Stimulated activated CD8-positive, alpha-beta memory T cell treated with anti-CD3 and anti-CD28 coated beads, Interleukin-7, amount 100 ng/mL, for 24 hours (primary cell): ENCODE measurements at regions not wholly inside any gene's neighbourhood (a gene's known extent, or its start where the extent isn't known, plus 50 kb on each side); places are given as distances from the start of the nearest gene placed in this dataset.

Experiments used
- DNase-seq: peaks from one replicate; pipeline ENCODE4 v3.0.0-alpha.2; 2020; ENCODE audit warnings: low read depth

DNA sequence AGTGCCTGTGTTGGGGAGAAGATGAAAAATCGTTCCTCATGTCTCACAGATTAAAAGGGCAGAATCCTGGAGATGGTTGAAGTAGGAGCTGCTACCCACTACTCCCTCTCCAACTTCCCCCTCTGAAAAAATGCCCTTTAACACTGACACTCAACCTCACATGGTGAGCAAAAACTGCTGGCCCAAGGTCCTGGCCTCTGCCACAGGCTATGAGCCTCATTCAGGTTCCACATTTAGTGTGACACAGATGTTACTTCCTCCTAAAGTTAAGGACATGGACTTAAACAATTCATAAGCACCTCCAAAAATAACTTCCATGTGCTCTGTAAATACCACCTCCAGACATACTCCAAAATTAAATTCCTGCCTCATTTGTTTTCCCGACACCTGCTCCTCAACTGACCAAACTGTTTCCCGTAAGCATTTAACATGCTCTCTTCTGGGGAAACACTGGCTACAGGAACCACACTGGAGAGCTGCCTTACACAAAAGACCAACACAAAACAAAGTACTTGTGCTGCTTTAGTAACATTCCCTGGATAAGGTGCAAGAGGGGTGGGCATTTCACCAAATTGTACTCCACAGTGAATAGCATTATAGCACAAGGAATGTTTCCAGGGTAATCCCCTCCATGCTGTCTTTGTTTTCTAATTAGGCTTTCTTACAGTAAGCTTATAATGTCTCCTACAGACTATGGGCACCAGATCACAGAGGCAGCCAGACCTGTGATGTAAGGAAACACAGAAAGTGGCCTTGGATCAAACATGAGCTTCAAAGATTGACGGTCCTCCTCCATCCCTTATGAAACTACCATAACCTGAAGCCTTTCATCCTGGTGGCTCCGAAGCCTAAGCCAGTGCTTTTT lies 57.0 kb downstream of the PHLDA1 start:
- no peak for DNase-seq

DNA sequence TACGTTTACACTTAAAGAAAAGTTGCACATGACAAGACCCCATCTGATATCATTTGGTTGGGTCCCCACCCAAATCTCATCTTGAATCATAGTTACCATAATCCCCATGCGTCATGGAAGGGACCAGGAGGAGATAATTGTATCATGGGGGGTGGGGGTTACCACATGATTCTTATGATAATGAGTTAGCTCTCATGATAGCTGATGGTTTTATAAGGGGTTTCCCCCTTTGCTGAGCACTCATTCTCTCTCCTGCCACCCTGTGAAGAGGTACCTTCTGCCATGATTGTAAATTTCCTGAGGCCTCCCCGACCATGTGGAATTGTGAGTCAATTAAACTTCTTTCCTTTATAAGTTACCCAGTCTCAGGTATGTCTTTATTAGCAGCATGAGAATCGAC lies 60.3 kb downstream of the PHLDA1 start:
- DNase-seq: no peak

DNA sequence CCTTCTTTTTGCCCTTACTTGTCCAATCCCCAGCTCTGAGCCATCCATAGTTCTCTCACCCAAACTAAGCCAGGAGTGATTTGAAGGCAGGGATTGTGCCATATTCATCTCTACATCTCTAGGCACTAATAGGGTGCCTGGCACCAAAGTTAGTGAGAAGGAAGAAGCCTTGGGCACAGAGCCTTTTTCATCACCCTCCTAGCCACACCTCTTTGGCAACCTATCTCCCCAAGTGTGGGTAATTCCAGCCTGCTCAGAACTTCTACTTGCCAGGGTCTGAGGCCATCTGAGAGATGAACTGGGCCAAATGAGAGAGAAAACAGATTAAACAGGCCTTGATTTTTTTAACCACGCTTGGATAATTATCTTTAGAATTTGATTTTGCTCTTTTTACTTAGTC lies 61.3 kb downstream of the PHLDA1 start:
- DNase-seq: no peak

DNA sequence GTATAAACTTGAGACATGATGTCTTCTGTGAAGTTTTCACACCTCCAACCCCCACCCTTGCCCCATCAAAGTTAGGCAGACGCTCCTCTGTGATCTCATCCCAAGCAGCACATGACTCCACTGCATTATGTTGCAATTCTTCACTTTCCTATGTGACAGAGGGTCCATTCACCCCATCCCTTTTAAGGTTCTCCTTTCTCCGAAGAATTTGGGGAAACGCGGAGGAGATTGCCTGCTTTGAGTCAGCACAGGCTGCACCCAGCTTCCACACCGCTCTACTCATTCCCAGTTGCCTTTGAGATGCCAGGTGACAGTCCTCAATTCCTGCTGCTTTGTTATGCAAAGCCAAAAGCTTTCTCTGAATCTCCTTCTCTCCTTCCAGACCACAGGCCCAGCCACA lies 61.8 kb downstream of the PHLDA1 start:
- no peak for DNase-seq

DNA sequence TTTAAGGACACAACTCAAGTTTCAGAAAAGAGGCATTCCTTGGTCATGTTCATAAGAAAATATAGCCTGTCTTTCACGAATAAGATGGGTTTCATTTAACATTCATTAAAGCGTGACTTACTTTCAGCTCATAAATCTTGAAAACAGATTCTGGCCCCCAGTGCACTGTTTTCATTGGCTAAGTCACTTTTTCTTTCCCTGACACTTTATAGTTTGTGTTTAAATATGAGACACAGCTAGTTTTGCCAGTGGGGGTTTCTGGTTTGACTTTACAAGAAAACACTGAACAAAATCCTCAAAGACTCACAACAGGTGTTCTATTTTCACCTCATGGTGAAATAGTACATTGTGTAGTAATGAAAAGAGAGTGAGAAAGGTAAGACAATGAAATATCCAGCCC lies 65.9 kb downstream of the PHLDA1 start:
- no peak for DNase-seq

- no peak for DNase-seq
These were observed 67.4 kb downstream of the PHLDA1 start for GRCh38 chr12:75964150-75964549.

DNA sequence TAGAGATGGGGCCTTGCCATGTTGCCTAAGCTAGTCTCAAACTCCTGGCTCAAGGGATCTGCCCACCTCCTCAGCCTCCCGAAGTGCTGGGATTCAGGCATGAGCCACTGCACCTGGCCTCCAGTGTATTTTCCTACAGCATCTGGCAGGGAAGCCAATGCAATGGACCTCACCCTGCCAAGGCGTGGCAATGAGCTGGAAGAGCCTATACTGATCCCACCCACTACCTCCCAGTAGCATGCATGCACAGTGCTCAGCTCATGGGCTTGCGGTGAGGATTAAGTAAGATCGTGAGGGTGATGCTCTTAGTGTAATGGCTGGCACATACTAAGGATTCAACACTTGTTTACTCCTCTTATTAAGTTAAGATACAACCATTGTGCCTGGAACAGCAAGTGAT lies 69.7 kb downstream of the PHLDA1 start:
- no peak for DNase-seq

DNA sequence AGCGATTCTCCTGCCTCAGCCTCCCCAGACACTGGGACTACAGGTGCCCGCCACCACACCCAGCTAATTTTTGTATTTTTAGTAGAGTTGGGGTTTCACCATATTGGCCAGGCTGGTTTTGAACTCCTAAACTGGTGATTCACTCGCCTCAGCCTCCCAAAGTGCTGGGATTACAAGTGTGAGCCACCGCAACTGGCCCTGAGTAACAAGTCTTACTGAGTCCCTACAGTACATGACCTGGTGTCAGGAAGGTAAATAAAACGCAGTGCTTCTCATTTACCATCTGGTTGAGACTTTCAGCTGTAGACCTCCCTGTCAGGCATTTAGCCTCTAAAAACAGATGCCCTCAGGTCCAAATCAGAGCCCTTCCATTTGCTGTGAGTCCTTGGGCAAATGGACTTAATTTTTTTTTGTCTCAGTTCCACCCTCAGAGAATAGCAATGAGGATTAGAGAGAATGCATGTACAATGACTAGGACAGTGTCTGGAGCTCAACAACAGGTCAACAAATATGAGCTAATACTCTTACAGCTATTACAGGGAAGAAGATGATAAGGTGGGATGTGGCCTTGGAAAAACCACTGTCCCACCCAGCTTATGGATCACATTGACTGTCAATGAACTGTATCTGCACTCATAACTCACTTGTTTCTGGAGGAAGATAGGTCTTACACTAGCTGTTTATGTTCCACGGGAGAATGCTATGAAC lies 70.5 kb downstream of the PHLDA1 start:
- DNase-seq: no peak

GRCh38 chr12:75960086-75960910 lies 71.3 kb downstream of the PHLDA1 start:
- DNase-seq: no peak

DNA sequence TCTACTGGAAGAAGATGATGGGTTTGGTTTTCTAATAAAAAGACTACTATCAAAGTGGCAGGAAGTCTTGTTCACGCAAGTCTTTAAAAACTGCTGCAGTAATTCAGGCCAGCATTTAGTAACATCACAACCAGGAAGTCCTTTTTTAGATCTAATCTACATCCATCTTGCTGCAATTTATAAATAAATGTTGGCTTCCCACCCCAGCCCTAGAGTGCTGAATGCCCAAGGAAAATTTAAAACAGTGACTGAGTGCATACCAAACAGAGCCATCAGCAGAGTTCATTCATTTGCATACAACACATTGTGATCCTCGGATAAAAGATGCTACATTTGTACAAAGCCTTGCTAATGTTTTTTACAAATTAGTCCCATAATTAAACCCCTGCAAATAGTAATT lies 72.1 kb downstream of the PHLDA1 start:
- no peak for DNase-seq

DNA sequence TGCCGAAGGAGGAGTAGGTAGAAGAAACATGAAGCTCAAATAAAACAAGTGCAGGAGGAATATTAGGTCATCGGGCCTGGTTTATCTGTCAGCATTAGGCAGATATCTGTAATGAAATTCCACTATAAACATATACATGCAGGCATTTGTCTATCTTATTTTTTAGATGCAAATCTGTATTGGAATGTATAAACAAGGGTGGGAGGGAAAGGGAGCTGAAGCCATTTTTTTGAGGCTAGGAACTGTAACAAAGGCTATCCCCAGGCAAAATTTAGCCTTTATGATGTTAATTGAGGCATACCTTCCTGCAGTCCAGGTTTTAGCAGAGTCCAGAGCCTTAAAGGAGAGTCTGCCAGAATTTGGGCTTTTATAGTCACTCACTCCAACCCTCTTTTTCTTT lies 72.5 kb downstream of the PHLDA1 start:
- DNase-seq: no peak

DNA sequence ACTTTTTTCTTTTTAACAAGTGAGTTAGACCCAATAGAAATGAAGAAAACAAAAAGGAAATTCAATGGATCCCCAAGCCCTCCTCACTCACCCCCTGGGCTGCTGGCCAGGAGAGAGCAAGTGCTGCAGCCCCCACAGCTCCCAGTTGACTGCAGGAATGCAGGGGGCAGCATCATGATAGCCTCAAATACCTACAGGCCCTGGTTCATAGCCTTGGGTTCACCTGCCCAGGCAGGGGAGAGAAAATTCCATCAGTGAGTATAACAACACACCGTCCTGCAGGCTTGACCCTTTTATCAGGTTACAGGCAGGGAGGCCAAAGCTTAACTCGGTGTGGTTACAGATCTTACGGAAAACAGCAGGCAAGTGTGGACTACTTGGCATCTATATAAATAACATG lies 76.3 kb downstream of the PHLDA1 start:
- no peak for DNase-seq

- DNase-seq: no peak
These were observed 76.8 kb downstream of the PHLDA1 start for GRCh38 chr12:75954749-75955148.

DNA sequence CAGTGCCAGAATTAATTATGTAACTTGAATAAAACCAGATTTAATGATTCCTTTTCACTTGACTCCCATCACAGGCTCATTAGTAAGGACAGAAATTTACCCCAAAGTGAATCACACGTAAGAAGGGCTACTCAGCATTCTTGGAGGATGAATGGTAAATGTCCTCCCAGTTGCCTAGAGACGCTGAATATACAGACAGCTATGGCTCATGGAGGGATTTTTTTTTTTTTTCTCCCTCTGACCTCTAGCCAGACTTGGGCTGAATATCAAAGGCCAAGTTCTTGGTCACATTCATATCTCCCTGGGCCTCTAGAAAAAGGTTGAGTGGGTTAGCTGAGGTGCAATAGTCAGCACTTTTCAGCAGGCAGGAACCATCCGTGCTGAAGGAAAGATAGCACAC lies 77.5 kb downstream of the PHLDA1 start:
- no peak for DNase-seq

DNA sequence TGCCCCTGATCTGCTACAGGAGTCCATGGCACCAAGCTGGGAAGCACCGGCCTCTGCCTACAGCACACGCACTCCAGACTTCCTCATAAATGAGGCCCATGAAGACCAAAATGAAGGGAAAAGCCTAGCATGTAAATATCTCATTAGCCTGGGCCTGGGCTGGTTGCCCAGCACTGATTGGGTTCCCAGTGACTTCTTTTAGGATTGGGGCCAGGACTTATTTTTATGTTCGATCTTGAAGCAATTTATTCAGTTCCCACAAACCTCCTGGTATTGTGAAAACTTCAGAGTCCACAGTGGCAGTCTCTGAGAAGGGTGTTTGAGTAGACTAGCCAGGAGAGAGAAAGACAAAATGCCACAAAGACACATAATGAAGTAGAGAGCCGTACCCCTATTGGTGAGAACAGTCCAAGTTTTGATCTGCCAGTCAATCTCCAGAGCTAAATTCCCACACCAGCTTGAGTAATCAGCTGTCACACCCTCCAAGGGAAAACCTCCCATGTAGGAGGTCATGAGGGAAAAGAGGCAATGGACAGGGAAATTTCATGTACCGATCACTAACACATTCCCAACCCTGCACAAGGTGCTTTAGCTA lies 78.2 kb downstream of the PHLDA1 start:
- no peak for DNase-seq

DNA sequence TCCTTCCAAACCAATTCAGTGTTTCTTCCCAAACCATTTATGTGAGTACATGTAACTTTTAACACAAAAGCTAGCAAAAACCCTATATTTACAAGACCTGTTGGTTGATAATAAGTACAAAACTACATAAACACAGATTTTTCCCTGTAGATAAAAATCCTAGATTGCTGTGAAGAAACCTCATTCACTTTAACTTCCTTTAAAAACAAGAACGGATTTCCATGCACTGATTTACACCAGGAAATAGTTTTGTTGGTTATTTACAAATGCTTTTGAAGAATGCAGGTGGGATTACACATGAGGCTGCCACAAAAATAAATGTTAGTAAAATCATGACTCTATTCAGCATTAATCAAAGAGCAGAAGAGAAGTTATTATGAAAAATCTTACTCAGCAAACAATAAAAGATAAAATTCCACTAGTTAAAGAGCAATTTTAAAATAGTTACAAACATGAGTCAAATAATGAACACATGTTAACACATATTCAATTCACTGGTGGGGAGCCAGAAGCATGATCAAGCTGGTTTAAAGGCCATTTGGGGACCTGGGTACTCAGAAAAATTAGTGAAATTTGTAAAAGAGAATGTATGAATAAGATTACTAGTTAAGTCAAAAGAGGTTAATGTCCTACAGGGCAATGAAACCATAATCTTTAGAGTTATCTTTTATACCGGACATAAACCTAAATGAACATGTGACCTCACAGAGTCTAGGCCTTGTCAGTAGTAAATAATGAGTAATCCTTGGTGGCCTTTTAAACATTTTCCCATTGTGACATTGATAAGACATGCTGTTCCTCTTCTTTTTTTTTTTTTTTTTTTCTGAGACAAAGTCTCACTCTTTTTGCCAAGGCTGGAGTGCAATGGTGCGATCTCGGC lies 79.9 kb downstream of the PHLDA1 start:
- DNase-seq: no peak

- DNase-seq: no peak
These were observed 84.3 kb downstream of the PHLDA1 start for GRCh38 chr12:75947156-75947723.

- no peak for DNase-seq
These were observed 86.0 kb downstream of the PHLDA1 start for GRCh38 chr12:75945581-75945980.

GRCh38 chr12:75944905-75945432 lies 86.6 kb downstream of the PHLDA1 start:
- DNase-seq: no peak

GRCh38 chr12:75944097-75944904 lies 87.3 kb downstream of the PHLDA1 start:
- DNase-seq: no peak
